GM19452 (cell line): ENCODE measurements at regions not wholly inside any gene's neighbourhood (a gene's known extent, or its start where the extent isn't known, plus 50 kb on each side); places are given as distances from the start of the nearest gene placed in this dataset.

Experiments used
- ATAC-seq: cut with Tn5 transposase; IDR thresholded peaks from one replicate; pipeline ENCODE4 v1.9.1; 2021; ENCODE audit not compliant: unreplicated experiment

DNA sequence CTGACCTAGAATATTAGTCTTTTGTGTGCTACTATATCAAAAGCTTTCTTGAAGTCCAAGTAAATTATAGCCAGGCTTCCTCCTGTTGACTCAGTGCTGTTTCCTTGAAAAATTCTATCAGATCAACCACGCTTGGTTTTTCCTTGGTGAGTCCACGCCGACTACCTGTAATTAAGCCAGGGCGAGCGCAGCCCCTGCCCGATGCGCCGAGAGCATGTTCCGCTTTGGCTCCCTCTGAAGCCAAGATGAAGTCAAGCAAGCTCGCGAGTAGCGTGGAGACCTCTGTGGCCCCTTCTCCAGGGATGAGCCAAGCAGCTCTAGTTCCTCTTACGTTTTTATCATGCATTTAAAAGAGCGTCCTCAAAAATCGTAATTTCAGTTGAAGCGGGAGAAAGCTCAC, 641.2 kb downstream of the CDH26 start:
- no peak for ATAC-seq

DNA sequence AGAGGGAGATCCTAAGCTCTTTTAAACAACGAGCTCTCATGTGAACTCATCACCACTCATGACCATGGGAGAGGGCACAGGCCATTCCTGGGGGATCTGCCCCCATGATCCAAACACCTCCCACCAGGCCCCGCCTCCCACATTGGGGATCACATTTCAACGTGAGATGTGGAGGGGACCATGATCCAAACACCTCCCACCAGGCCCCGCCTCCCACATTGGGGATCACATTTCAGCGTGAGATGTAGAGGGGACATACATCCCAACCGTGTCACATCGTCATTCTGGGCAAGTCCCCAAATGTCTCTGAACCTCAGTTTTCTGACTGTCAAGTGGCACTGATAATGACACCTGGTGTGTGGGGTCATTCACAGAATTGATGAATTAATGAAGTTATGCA, 641.8 kb downstream of the CDH26 start:
- no peak for ATAC-seq

DNA sequence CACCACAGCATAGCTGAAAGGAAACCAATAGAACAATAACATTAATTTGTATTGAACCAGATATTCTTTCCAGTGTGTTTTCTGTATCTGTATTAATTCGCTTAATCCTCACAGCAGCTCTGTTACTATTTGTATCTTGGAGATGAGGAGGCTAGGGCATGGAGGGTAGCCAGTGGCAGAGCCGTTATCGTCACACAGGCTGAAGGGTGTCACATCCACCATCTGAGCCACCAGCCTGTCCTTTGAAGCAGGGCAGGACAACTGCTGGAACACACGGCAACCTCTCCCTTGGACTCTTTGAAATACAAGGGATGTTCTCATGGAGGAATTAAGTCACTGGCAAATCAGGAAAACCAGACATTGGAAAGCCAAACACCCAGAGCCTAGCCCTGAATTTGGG, 628.0 kb upstream of the CDH4 start:
- no peak for ATAC-seq

DNA sequence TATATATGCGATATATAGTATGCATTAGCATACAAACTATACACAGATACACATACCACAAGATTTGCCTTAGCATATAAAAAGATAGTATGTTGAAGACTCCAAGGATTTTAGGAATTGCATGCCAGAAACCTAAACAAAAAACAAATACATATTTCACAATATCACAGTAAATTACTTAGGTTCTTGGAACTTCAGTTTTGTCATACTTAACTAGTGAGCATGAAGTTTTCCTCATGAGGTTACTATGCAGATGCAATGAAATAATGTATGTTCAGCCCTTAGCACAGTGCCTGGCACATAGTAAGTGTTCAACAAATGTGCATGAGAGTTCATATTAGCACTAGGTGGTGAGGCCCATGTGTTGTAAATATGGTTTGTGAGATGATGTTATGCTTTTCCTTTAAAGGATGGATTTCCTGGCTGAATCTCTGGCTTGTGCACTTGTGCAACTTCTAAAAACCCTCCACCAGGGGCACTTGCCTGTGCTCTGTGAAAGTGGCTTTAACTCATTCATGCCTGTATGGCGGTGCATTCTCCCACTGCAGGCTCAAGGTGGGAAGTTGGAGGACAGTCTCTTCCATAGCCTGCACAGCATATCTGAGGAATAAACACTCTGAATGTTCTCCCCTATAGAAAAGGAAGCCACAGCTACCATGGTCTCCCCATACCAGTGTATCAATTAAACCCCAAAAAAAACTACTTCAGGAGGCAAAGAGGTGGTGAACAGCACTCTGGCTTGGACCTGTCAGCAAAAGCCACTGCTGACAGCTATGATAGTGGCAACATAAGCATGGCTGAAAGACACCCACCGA, 624.1 kb upstream of the CDH4 start:
- ATAC-seq = no peak

DNA sequence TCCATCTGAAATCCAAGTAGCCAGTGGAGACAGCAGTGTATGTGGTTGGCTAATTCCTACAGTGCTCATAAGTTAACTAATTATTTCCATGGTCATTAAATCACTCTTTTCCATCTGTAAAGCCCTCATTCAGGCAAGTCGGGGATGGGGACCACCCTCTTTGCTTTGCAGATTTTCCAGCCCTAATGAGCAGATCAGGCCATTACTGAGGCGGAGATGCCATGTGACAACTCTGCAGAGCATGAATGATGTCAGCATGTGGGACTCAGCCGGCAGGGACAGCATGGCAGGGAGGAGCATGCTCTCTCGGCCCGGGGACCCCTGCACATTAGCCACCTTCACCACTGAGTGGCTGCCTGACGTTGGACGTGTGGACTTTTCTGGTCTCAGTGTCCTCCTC, 623.3 kb upstream of the CDH4 start:
- ATAC-seq = no peak

DNA sequence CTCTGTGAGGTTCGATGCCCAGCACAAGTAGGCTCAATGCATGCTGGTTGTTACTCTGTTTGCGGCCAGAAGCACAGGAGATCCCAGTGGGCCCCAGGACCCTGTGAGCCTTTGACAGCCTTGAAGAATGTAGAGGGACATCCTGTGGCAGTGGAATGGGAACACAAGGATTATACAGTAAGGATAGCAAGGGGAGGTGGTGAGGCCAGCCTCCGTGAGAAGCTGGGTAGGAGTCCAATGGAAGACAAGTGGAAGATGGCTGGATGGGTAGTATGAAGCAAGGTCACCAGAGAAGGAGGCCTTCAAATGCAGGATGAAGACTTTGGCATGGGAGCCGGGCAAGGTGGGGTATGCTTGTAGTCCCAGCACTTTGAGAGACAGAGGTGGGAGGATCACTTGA, 622.9 kb upstream of the CDH4 start:
- no peak for ATAC-seq

DNA sequence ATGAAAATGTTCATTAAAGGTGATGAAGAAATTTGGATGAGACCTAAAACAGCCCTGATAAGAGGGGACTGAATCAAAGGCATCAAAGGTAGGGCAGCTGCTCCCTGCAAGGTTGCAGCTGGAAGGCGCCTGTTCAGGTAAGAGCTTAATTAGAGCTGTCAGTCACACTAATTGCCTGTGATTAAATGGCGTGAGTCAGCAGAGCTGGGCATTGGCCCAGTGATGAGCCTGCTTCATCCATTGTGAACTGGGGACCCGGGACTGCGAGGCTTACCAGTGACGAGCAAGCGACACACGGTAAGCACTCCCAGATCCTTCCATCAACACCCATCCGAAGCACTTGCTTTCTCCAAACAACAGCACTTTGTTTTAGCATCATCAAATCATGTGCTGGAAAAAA, 621.5 kb upstream of the CDH4 start:
- no peak for ATAC-seq

DNA sequence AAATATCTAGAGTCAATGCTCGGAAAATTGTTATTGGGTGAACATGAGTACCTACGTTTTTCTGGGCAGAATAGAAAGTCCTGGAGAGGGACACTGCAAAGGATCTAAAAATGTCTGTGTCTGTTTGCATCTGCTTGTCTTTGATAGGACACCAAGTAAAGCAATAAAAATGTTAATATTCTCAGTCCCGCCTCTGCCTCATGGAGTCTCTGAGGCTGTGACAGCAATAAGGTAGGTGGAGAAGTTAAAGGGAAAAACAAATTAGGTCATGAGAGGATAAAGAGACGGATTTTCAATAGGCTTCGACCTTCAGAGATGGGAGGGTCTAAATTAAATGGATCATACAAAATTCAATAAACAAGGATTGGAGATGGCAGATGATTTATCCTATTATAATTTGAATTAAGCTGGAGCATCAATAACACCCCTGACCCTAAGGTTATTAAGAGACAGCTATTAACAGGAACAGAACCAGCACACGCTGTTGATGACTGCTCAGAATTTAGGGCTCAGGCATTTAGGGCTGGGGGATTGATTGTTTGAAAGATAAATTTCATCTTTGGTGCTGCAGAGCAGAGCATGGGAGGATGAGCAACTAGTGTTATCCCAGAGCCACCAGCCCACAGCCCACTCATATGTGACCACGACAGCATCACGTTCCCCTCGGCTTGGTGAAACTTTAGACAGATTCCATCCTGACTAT, 620.3 kb upstream of the CDH4 start:
- no peak for ATAC-seq

DNA sequence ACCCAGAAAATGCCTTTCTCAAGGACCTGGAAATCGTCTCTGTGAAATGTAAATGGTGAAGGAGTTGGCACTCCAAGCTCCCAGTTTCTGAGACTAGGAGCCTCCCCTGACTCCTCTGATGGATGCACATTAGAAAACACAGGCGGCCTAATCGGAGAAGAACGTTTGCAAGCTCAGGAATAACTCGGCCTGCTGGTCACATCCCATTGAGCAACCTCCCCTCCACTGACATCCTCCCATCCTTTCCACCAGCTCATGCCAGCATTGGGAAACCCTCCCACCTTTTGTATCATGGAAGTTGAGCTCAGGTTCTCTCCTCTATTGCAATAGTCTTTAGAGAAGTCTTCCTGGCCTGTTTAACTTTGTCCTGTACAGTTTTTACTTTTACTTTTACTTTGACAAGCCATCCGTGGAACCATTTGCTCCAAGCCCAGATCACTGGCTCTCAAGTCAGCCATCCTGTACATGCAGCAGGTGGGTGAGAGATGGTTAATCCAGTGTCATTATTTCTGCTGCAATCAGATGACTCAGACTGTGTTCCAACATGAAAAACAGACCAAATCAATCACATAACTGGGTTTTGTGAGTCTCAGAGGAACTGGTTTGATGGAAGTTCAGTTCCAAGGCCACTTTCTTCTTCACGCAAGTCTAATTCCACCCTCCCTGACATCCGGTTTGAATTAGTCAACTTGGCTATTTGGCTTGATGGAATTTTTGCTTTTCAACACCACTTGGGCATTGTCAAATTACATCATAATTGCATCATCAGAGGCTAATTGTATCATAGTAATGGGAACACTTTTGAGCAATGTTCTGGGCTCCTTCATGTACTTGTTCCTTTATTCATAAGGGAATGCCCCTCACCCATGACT, 619.4 kb upstream of the CDH4 start:
- no peak for ATAC-seq

DNA sequence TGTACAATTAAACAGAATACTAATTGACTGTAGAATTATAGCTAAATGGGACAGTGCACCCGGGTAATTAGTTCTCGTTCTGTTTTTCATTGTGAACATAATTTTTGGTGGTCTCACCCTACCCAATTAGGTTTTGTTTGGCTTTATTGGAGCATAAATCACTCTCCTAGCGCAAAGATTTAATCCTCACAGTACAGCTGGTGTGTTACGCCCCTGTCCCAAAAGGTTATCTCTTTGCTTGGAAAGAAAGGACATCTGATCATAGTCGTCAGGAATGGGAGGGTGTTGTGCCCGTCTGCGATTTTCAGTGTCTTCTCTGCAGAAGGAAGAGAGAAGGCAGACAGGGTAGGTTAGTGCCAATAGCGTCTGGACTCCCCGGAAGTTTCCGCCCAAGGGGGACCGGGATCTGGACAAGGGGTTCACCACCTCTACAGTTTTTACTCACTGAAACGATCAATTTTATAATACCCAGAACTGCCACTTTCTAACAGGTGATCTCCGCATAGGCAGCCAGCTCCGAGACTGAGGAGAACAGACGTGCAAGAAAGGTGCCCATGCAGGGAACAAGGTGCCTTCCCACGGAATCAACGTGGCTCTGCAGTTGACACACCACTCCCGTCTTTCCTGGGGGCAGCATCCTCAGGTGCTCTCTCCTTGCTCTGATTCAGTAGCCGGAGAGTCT, 617.4 kb upstream of the CDH4 start:
- ATAC-seq = no peak

DNA sequence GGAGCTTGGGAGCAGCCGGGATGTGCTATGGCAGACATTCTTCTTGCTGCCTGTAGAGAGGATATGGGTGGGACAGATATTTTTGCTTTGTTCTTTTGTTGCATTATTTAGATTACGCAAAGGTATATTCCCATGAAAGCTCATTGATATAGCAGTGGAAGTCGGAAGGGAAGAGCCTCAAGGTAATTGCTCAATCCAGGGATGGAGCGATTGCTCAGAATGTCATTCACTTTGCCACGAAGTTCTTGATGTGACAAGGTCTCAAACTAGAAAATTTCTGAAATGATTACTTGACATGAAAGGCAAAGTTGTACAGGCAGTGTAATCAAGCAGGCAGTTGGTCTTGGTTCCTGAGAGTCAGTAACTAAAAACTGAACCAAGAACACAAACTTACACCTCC, 615.6 kb upstream of the CDH4 start:
- no peak for ATAC-seq

DNA sequence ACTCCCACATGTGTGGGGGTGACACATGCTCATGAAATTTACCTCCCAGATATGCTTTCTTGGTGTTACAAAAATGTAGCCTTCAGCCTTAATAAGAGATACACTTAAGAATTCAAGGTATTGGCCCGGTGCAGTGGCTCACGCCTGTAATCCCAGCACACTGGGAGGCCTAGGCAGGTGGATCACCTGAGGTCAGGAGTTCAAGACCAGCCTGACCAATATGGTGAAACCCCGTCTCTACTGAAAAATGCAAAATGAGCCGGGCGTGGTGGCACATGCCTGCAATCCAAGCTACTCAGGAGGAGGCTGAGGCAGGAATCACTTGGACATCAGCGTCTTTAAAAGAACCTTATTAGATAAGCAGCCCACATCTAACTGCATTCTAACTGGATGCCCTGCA, 614.3 kb upstream of the CDH4 start:
- no peak for ATAC-seq

DNA sequence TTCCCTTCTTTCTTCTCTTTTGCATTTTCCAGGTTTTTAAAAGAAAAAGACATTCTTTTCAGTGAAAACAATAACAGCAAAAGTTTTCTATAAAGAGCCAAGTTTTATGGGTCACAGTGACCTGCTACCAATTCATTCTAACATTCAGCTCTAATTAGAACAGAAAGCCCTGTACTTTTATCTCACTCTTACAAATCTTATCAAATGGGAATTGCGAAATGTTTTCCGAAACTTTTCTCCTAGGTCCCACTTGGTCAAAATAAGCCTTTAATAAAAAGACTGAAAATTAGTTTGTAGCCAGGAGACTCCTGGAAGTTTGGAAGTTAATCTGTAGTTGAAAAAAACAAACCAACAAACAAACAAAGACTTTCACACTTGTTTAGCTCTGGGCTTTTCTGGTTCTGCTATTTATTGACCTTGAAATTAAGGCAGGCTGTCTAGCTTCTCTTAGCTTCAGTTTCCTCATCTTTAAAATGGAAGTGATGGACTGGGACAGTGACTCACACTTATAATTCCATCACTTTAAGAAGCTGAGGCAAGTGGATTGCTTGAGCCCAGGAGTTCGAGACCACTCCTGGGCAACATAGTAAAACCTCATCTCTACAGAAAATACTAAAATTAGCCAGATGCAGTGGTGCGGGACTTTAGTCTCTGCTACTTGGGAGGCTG, 613.5 kb upstream of the CDH4 start:
- ATAC-seq = no peak

DNA sequence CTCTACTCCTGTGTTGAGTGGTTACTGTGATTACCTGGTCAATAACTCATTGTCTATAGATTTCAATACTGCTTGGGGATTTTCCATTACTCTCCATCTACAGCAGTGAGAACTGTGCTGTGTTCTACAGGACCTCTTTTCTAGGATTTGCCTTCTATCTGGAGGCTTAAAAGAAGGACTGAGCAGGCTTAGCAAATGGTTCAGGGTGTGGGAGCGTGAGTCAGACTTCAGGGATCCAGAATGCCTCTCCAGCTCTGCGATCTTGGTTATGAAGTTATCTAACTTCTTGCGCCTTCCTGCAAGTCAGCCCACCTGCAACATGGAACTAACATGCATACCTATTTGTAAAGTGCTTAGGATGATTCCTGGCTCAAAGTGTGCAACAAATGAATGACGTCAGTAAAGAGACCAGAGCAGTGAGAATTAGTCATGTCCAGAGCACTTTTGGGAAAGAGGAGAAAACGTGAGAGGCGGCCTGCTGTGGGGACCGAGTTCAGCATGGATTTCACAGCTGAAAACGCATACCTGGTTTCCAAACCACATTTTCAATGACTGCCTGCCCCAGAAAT, 610.1 kb upstream of the CDH4 start:
- no peak for ATAC-seq

DNA sequence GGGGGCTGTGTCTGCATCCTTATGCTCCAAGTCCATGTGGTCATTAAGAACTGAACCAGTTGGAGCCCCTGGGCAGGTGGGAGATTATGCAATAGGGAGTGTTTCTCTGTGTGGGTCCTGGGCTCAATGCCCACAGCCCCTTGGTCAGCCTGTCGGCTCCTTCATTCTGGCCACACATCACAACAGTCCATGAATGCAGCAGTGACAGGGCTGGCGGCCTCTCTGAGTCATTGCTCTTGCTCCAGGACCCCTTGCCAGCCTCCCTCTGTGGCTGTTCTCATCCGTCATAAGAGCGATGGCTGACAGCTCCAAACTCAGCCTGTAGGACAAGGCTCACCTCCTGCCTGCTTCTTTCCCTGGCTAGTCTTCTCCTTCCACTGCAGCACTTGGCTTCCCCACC, 609.5 kb upstream of the CDH4 start:
- ATAC-seq = no peak

DNA sequence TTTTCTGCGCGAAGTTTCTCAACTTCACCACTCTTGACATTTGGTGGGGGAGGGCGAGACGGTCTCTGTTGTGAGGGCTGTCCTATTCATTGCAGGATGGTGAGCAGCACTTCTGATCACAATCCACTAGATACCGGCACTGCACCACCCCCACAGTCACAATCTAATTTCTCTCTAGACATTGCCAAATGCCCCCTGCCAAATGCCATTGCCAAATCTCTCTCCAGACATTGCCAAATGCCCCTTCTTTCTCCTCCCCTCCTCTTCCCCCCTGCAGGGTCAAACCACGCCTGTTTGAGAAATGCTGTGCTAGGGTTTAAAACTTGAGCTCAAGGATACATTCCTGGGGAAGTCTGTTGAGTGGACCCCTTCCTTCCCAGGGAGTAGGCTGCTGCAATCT, 603.5 kb upstream of the CDH4 start:
- ATAC-seq = no peak

DNA sequence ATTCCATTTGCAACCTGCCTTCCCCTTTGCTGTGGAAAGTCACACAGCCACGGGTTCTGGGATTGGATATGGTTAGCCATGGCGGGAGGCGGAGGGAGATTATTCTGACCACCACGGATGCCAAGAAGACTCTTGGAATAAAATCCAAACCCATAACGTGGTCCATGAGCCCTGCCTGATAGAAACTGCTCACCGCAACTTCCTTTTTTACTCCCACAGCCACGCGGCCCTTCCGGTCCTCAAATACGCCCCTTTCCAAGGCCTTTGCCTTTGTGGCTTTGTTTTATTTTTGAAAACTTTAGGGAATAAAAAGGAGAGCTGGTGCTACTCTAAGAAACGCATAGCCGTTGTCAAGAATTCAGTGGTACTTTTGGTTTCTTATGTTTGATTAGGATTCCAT, 602.5 kb upstream of the CDH4 start:
- ATAC-seq = no peak

DNA sequence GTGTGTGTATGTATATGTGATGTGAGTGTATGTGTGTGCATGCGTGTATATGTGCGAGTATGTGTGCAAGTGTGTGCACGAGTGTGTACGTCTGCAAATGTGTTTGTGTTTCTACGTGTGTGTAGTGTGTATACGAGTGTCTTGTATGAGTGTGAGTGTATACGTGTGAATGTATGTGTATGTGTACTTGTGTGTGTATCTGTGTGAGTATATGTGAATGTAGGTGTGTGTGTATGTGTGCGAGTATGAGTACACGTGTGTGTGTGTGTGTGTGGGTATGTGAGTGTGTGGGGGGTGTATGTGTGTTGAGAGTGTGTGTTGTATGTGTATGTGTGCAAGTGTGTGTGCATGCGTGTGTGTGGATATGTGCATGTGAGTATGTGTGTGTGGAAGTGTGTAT, 602.0 kb upstream of the CDH4 start:
- no peak for ATAC-seq

DNA sequence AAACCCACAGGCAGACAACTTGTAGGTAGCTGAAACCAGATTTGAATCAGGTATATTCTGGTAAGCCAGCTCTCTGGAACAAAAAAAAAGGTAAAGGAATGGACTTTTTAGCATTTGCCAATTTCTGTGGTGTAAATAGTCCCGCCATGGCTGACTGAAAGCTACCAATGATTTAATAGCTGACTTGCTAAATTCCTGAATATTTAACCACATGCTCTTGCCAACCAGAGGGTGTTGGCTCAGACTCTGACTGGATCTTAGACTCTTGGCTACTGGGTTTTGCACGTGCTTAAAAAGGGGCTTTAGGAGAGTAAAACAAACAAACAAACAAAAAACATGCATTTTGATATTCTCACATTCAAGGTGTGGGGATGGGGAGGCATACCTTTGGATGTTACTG, 600.0 kb upstream of the CDH4 start:
- ATAC-seq = no peak

DNA sequence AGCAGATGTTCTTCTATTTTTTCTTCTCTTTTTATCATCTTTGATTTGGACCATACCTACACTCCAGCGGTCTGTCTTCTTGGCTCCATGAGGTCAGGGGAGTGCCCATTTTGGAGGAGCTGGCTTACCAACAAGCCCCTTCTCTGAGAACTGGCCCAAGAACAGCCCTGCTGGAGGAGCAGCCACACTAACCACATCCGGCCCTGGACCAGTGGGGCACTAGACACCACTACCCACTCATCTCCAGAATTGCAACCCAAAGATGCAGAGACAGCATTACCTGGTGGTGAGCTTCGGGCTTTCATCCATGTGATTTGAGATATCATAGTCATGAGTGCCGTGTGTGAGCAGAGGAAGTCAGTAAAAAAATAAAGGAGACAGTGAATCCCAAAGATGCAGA, 599.4 kb upstream of the CDH4 start:
- no peak for ATAC-seq
